Spinal cord (tissue), 9 donors: ENCODE measurements at regions not wholly inside any gene's neighbourhood (a gene's known extent, or its start where the extent isn't known, plus 50 kb on each side); places are given as distances from the start of the nearest gene placed in this dataset.
"Not testable (repeated sequence)": the region's sequence is repeated elsewhere in the genome, so short reads cannot be mapped to it uniquely, and the experiment has no call there.

Experiments used
- DNase-seq, 6 donors: peaks; one replicate each; pipeline versions ENCODE4 v3.0.0 to v3.0.0-alpha.2; 2013 to 2015; ENCODE audit warnings: low spot score in 6 of 6, low read depth in 4 of 6
- H3K27ac ChIP-seq: one replicate; pipeline ENCODE4 v1.5.1; 2013; ENCODE audit warnings: low read depth, low read length, control low read depth
- H3K27me3 ChIP-seq: one replicate; pipeline ENCODE4 v1.6.1; 2013; ENCODE audit warnings: low read length; ENCODE audit not compliant: control insufficient read depth, insufficient read depth
- H3K36me3 ChIP-seq: one replicate; pipeline ENCODE4 v1.6.1; 2013; ENCODE audit warnings: low read length; ENCODE audit not compliant: control insufficient read depth, insufficient read depth
- H3K4me1 ChIP-seq: one replicate; pipeline ENCODE4 v1.6.1; 2013; ENCODE audit warnings: low read length; ENCODE audit not compliant: control insufficient read depth, insufficient read depth
- H3K4me3 ChIP-seq: one replicate; pipeline ENCODE4 v1.5.1; 2013; ENCODE audit warnings: low read depth, low read length, control low read depth
- H3K9me3 ChIP-seq: one replicate; pipeline ENCODE4 v1.6.1; 2013; ENCODE audit warnings: low read length; ENCODE audit not compliant: control insufficient read depth, insufficient read depth
- WGBS: methylation state at CpG from one replicate; pipeline ENCODE4 v1.1.5; 2013; ENCODE audit warnings: missing lambda C conversion rate; ENCODE audit not compliant: insufficient coverage; 5-methylcytosine and 5-hydroxymethylcytosine counted together
- donor health status: healthy.

- H3K27me3 ChIP-seq, result no peaks in the 10 kb centered on the region
- no peak overlapping the region for H3K27ac ChIP-seq
- H3K36me3 ChIP-seq, result no peaks in the 10 kb centered on the region
- WGBS, result no CpG with 5 or more reads among the region's 2 CpGs
- no peak overlapping the region for H3K4me3 ChIP-seq
- H3K9me3 ChIP-seq, result peaks cover 2% of the 10 kb centered on the region
- no peak for DNase-seq
- H3K4me1 ChIP-seq, result no peaks in the 10 kb centered on the region
Observed at GRCh38 chr4:148632476-148632875, 190.3 kb upstream of the NR3C2 start.

- DNase-seq, result no peak
- no peaks in the 10 kb centered on the region for H3K4me1 ChIP-seq
- H3K27ac ChIP-seq, result no peak overlapping the region
- H3K4me3 ChIP-seq, result no peak overlapping the region
- H3K36me3 ChIP-seq, result no peaks in the 10 kb centered on the region
- H3K9me3 ChIP-seq, result peaks cover 3% of the 10 kb centered on the region
- no peaks in the 10 kb centered on the region for H3K27me3 ChIP-seq
- WGBS, result no CpG with 5 or more reads among the region's 1 CpG
Observed at GRCh38 chr4:148630051-148630450, 187.8 kb upstream of the NR3C2 start.

GRCh38 chr4:148618856-148619255, 176.6 kb upstream of the NR3C2 start:
- Histone ChIP-seq H3K27me3 (no peaks in the 10 kb centered on the region), H3K27ac (no peak overlapping the region), H3K4me1 (no peaks in the 10 kb centered on the region), H3K4me3 (no peak overlapping the region), H3K9me3 (peaks cover 1% of the 10 kb centered on the region), H3K36me3 (no peaks in the 10 kb centered on the region)
- DNase-seq, result no peak

GRCh38 chr4:148608968-148609367, 166.8 kb upstream of the NR3C2 start:
- Histone ChIP-seq H3K27ac (no peak overlapping the region), H3K27me3 (no peaks in the 10 kb centered on the region), H3K4me1 (no peaks in the 10 kb centered on the region), H3K36me3 (no peaks in the 10 kb centered on the region), H3K9me3 (no peaks in the 10 kb centered on the region), H3K4me3 (no peak overlapping the region)
- no CpG with 5 or more reads among the region's 4 CpGs for WGBS
- DNase-seq, result no peak

GRCh38 chr4:148598418-148599207, 156.4 kb upstream of the NR3C2 start:
- not testable (repeated sequence) for H3K27ac ChIP-seq, H3K4me1 ChIP-seq, H3K27me3 ChIP-seq, H3K9me3 ChIP-seq, H3K4me3 ChIP-seq, DNase-seq, H3K36me3 ChIP-seq
- WGBS, result 89% methylated on average over 13 of the region's 14 CpGs

GRCh38 chr4:148589182-148589581, 147.0 kb upstream of the NR3C2 start:
- Histone ChIP-seq H3K4me3 (no peak overlapping the region), H3K9me3 (no peaks in the 10 kb centered on the region), H3K27me3 (no peaks in the 10 kb centered on the region), H3K27ac (no peak overlapping the region), H3K36me3 (no peaks in the 10 kb centered on the region), H3K4me1 (no peaks in the 10 kb centered on the region)
- DNase-seq, result no peak
- WGBS, result 93% methylated on average over 4 of the region's 4 CpGs

- DNase-seq, result no peak
- no peak overlapping the region for H3K27ac ChIP-seq
- H3K36me3 ChIP-seq, result no peaks in the 10 kb centered on the region
- H3K27me3 ChIP-seq, result no peaks in the 10 kb centered on the region
- no CpG with 5 or more reads among the region's 2 CpGs for WGBS
- no peaks in the 10 kb centered on the region for H3K4me1 ChIP-seq
- no peak overlapping the region for H3K4me3 ChIP-seq
- H3K9me3 ChIP-seq, result no peaks in the 10 kb centered on the region
Observed at GRCh38 chr4:148575577-148575976, 133.4 kb upstream of the NR3C2 start.

GRCh38 chr4:148574911-148575310, 132.7 kb upstream of the NR3C2 start:
- H3K4me3 ChIP-seq, result no peak overlapping the region
- H3K4me1 ChIP-seq, result no peaks in the 10 kb centered on the region
- H3K27me3 ChIP-seq, result no peaks in the 10 kb centered on the region
- no peak for DNase-seq
- no CpG with 5 or more reads among the region's 6 CpGs for WGBS
- H3K36me3 ChIP-seq, result no peaks in the 10 kb centered on the region
- H3K27ac ChIP-seq, result no peak overlapping the region
- no peaks in the 10 kb centered on the region for H3K9me3 ChIP-seq

- Histone ChIP-seq H3K36me3 (no peaks in the 10 kb centered on the region), H3K9me3 (no peaks in the 10 kb centered on the region), H3K4me3 (no peak overlapping the region), H3K27me3 (no peaks in the 10 kb centered on the region), H3K4me1 (no peaks in the 10 kb centered on the region), H3K27ac (no peak overlapping the region)
- 100% methylated on average over 2 of the region's 3 CpGs for WGBS
- peak in 1 of 6 donors; percentile 2 for DNase-seq
Observed at GRCh38 chr4:148574502-148574901, 132.3 kb upstream of the NR3C2 start.

GRCh38 chr4:148574066-148574465, 131.9 kb upstream of the NR3C2 start:
- DNase-seq, result no peak
- WGBS, result no CpG with 5 or more reads among the region's 4 CpGs
- H3K9me3 ChIP-seq, result no peaks in the 10 kb centered on the region
- H3K27me3 ChIP-seq, result no peaks in the 10 kb centered on the region
- no peaks in the 10 kb centered on the region for H3K4me1 ChIP-seq
- H3K36me3 ChIP-seq, result no peaks in the 10 kb centered on the region
- no peak overlapping the region for H3K27ac ChIP-seq
- H3K4me3 ChIP-seq, result no peak overlapping the region
